ENCODE measurements at regions not wholly inside any gene's neighbourhood (a gene's known extent, or its start where the extent isn't known, plus 50 kb on each side); places are given as distances from the start of the nearest gene placed in this dataset.

DNA sequence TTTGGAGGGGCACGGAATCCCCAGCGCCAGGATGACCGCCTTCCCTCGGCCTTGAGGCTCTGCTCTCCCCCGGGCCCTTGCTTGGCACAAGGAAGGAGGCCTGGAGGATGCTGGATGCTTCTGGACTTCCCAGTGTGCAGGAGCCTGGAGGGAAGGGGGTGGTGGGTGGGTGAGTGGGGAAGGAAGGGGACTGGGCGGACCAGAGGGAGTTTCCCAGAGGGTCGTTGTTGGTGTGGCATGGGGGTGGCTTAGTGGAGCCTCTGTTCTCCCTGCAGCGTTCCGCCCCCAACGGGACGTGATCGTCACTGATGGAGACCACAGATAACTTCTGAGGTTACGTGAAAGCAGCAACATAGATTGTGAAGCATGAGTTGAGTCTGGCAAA lies 140.0 kb downstream of the IRF8 start:
- TF ChIP-seq, protein P1, sequence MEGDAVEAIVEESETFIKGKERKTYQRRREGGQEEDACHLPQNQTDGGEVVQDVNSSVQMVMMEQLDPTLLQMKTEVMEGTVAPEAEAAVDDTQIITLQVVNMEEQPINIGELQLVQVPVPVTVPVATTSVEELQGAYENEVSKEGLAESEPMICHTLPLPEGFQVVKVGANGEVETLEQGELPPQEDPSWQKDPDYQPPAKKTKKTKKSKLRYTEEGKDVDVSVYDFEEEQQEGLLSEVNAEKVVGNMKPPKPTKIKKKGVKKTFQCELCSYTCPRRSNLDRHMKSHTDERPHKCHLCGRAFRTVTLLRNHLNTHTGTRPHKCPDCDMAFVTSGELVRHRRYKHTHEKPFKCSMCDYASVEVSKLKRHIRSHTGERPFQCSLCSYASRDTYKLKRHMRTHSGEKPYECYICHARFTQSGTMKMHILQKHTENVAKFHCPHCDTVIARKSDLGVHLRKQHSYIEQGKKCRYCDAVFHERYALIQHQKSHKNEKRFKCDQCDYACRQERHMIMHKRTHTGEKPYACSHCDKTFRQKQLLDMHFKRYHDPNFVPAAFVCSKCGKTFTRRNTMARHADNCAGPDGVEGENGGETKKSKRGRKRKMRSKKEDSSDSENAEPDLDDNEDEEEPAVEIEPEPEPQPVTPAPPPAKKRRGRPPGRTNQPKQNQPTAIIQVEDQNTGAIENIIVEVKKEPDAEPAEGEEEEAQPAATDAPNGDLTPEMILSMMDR (conservative IDR thresholded peaks at IDR 0.05 in 1 of 2, IDR thresholded peaks at IDR 0.05 in 1 of 2; ENCODE audit: extremely low read depth in 1 of 2, insufficient read depth in 1 of 2, low read depth in 1 of 2, low read length in 2 of 2), result no peak
- TF ChIP-seq EZH2 (IDR thresholded peaks at IDR 0.05; ENCODE audit: borderline replicate concordance, low read length), result no peak
